K562 (cell line): ENCODE measurements at regions not wholly inside any gene's neighbourhood (a gene's known extent, or its start where the extent isn't known, plus 50 kb on each side); places are given as distances from the start of the nearest gene placed in this dataset.

Experiments
- ATAC-seq: fragments of 200-7000 bp; cut with Tn5 transposase; 3 replicates; pipeline ENCODE4 v1.9.1; 2020; ENCODE audit warnings: moderate library complexity
- BruUV-seq: library from RNA; stranded (reverse); fragments of 400-500 nt; replicated peaks from 2 replicates; lab custom pipeline; 2021; lab: Mats Ljungman, UMichigan
- CTCF ChIA-PET: fragments of 300-600 bp; formaldehyde crosslinking; extraction: SDS; loops from one replicate; lab custom pipeline; 2021; ENCODE audit warnings: low intra/inter-chr PET ratio; lab: Yijun Ruan, JAX
- POLR2A ChIA-PET: fragments of 300-600, 350-650 bp; sonication (Branson Sonifier 250); formaldehyde crosslinking; extraction: SDS; loops from one replicate; lab custom pipeline; 2021; ENCODE audit warnings: antibody characterized with exemption, inconsistent platforms; lab: Yijun Ruan, JAX
- DNase-seq, 4 experiments: peaks; one replicate each; pipeline versions ENCODE4 v3.0.0 to v3.0.0-alpha.2; 2011 to 2018; ENCODE audit warnings: low spot score in 3 of 4, mixed read lengths in 3 of 4; ENCODE audit errors: extremely low read depth in 1 of 4
- FAIRE-seq: peaks from 2 replicates; lab custom pipeline; 2011; peaks lifted over from hg19 to GRCh38; lab: Jason Lieb, UNC
- H2AFZ ChIP-seq: 2 replicates; pipeline ENCODE4 v1.6.0; 2011; ENCODE audit warnings: low read depth, low read length, control low read depth, inconsistent platforms
- H3K27ac ChIP-seq: fragments of 200-600 bp; 3 replicates; pipeline ENCODE4 v1.8.0; 2011; ENCODE audit warnings: low read depth, mild to moderate bottlenecking, control low read depth, inconsistent platforms, low read length, moderate library complexity, mixed read lengths; ENCODE audit errors: extremely low read depth
- H3K27me3 ChIP-seq, 2 experiments: fragments of 300-600 bp in 1 of 2; 2 replicates in 1 of 2; 3 replicates in 1 of 2; pipeline versions ENCODE4 v1.6.0 to v1.8.0; 2011; ENCODE audit warnings: inconsistent platforms in 2 of 2, low read length in 2 of 2, mild to moderate bottlenecking in 1 of 2, mixed read lengths in 1 of 2, moderate library complexity in 1 of 2; ENCODE audit not compliant: control insufficient read depth in 2 of 2, insufficient read depth in 2 of 2
- H3K36me3 ChIP-seq: fragments of 300-600 bp; 3 replicates; pipeline ENCODE4 v1.8.0; 2011; ENCODE audit warnings: mild to moderate bottlenecking, low read length, inconsistent platforms; ENCODE audit not compliant: control insufficient read depth, insufficient read depth
- H3K4me1 ChIP-seq, 2 experiments: fragments of 200-600 bp in 1 of 2; replicated peaks in 1 of 2; 2 replicates in 1 of 2; 3 replicates in 1 of 2; pipeline versions ENCODE4 v1.5.1 to v1.8.0; 2011; ENCODE audit warnings: inconsistent platforms in 2 of 2, low read length in 2 of 2, mild to moderate bottlenecking in 1 of 2, mixed read lengths in 1 of 2, moderate library complexity in 1 of 2; ENCODE audit not compliant: control insufficient read depth in 2 of 2, insufficient read depth in 2 of 2
- H3K4me2 ChIP-seq: 2 replicates; pipeline ENCODE4 v1.6.1; 2011; ENCODE audit warnings: low read length, control low read depth, inconsistent platforms, mixed read lengths; ENCODE audit not compliant: insufficient read depth
- H3K4me3 ChIP-seq: fragments of 200-600 bp; sonication (generic), shearing (Covaris generic); 2 replicates; pipeline ENCODE4 v1.5.1; 2016; ENCODE audit warnings: control low read depth, inconsistent platforms
- H3K79me2 ChIP-seq: fragments of 200-600 bp; 3 replicates; pipeline ENCODE4 v1.8.0; 2011; ENCODE audit warnings: low read length, inconsistent platforms; ENCODE audit not compliant: control insufficient read depth, insufficient read depth
- H3K9ac ChIP-seq, 2 experiments: 2 replicates each; pipeline versions ENCODE4 v1.6.0 to v1.6.1; 2011; ENCODE audit warnings: low read depth in 2 of 2, low read length in 2 of 2, control low read depth in 1 of 2, inconsistent platforms in 1 of 2, mild to moderate bottlenecking in 1 of 2, mixed read lengths in 1 of 2; ENCODE audit not compliant: insufficient read depth in 1 of 2
- H3K9me1 ChIP-seq: one replicate; pipeline ENCODE4 v1.6.0; 2011; ENCODE audit warnings: inconsistent platforms, mild to moderate bottlenecking, low read length, moderate library complexity; ENCODE audit not compliant: control insufficient read depth, insufficient read depth
- H3K9me3 ChIP-seq: replicated peaks from 2 replicates; pipeline ENCODE4 v1.5.1; 2011; ENCODE audit warnings: low read depth, low read length, inconsistent platforms; ENCODE audit not compliant: control insufficient read depth, insufficient read depth
- H4K20me1 ChIP-seq: replicated peaks from 2 replicates; pipeline ENCODE4 v1.6.1; 2011; ENCODE audit warnings: low read length, inconsistent platforms, mixed read lengths; ENCODE audit not compliant: control insufficient read depth, insufficient read depth
- BRF2 ChIP-seq: IDR thresholded peaks from 3 replicates; pipeline ENCODE4 v1.6.1; 2011; ENCODE audit warnings: borderline replicate concordance, mild to moderate bottlenecking; ENCODE audit not compliant: insufficient read length, insufficient read depth
- CREB1 ChIP-seq, 2 experiments: sonication (generic) in 1 of 2; formaldehyde crosslinking in 1 of 2; IDR thresholded peaks; 2 replicates each; pipeline versions ENCODE4 v1.6.1 to v1.8.0; 2012 to 2022; ENCODE audit warnings: inconsistent platforms in 1 of 2, mild to moderate bottlenecking in 1 of 2, missing genetic modification reagents in 1 of 2, moderate library complexity in 1 of 2
- E2F5 ChIP-seq: sonication (generic); formaldehyde crosslinking; IDR thresholded peaks from 2 replicates; pipeline ENCODE4 v1.8.0; 2022; ENCODE audit warnings: mild to moderate bottlenecking, missing genetic modification reagents
- TAF1 ChIP-seq: IDR thresholded peaks from 2 replicates; pipeline ENCODE4 v1.6.1; 2011; ENCODE audit warnings: mild to moderate bottlenecking, low read length, moderate library complexity; ENCODE audit not compliant: insufficient read depth, control insufficient read depth, severe bottlenecking; ENCODE audit errors: extremely low read depth
- ZHX1 ChIP-seq: fragments of 150-350 bp; conservative IDR thresholded peaks from 2 replicates; pipeline ENCODE4 v1.6.1; 2014; ENCODE audit warnings: low read length
- ZNF431 ChIP-seq: sonication (generic); formaldehyde crosslinking; IDR thresholded peaks from 2 replicates; pipeline ENCODE4 v1.8.0; 2022; ENCODE audit warnings: mild to moderate bottlenecking, missing genetic modification reagents
- in situ Hi-C: fragments of 300-500 bp; cut with MboI; formaldehyde crosslinking; loops from 4 replicates; pipeline ENCODE4 v1.15.0; 2018; ENCODE audit warnings: inconsistent platforms, mixed read lengths
- intact Hi-C: fragments of 100-400 bp; cut with micrococcal nuclease; formaldehyde crosslinking; loops from 2 replicates; pipeline ENCODE4 v1.14.2; 2022

GRCh38 chr10:42916974-42917373 is 134.4 kb downstream of the BMS1 start:
- no peaks in the 10 kb centered on the region for H4K20me1 ChIP-seq
- H3K36me3 ChIP-seq: no peaks in the 10 kb centered on the region
- no peaks in the 10 kb centered on the region for H3K27me3 ChIP-seq
- FAIRE-seq (no peak), DNase-seq (no peak), ATAC-seq (no peak)
- no peak overlapping the region for H3K27ac ChIP-seq
- H3K4me3 ChIP-seq: no peak overlapping the region
- H3K9me1 ChIP-seq: no peaks in the 10 kb centered on the region
- no TSS peak for BruUV-seq
- H3K79me2 ChIP-seq: no peaks in the 10 kb centered on the region
- in situ Hi-C loops: no loop called here
- H3K4me1 ChIP-seq: no peaks in the 10 kb centered on the region
- no peaks in the 10 kb centered on the region for H3K9me3 ChIP-seq
- H3K9ac ChIP-seq: no peak overlapping the region
- CTCF ChIA-PET: no interaction called here
- intact Hi-C loops: no loop called here
- no peak overlapping the region for H3K4me2 ChIP-seq
- no peak overlapping the region for H2AFZ ChIP-seq
- TF ChIP-seq CREB1 (IDR thresholded peaks at IDR 0.05): no peak
- TF ChIP-seq CREB1 (CRISPR knock-in tag; IDR thresholded peaks at IDR 0.05): no peak
- no peak for TF ChIP-seq E2F5 (CRISPR knock-in tag)
- no peak for TF ChIP-seq BRF2
- no peak for TF ChIP-seq ZNF431 (CRISPR knock-in tag)
- TF ChIP-seq ZHX1: no peak
- no peak for TF ChIP-seq TAF1
- POLR2A ChIA-PET: no interaction called here
